ENCODE measurements at regions not wholly inside any gene's neighbourhood (a gene's known extent, or its start where the extent isn't known, plus 50 kb on each side); places are given as distances from the start of the nearest gene placed in this dataset.
A peak's percentile ranks its signal among the peaks of the same experiment; 100 is the strongest.

GRCh38 chr11:129694966-129695365, 120.7 kb upstream of the TMEM45B start:
- DNase-seq (no peak), ATAC-seq (no peak)
- H3K27ac Mint-ChIP-seq, result no peak overlapping the region
- POLR2A ChIA-PET, result no interaction called here
- H3K27me3 Mint-ChIP-seq (ENCODE audit: low read depth), result no peaks in the 10 kb centered on the region
- CTCF ChIA-PET, result interaction anchor here (0.8 to 1.8 kb wide), 20 partner anchors 8 to 582 kb away, joined by 3 to 13 read pairs (median 4); no protein-coding TSS in a partner anchor
- no peak overlapping the region for H3K4me3 Mint-ChIP-seq
- no peaks in the 10 kb centered on the region for H3K9me3 Mint-ChIP-seq (ENCODE audit: insufficient read depth)
- H3K4me1 Mint-ChIP-seq (ENCODE audit: low read depth), result peaks cover 7% of the 10 kb centered on the region
- no peaks in the 10 kb centered on the region for H3K36me3 Mint-ChIP-seq (ENCODE audit: low read depth)

- H3K27me3 Mint-ChIP-seq (ENCODE audit: low read depth), result no peaks in the 10 kb centered on the region
- peak overlapping the region; percentile 25 for H3K27ac Mint-ChIP-seq
These were observed 119.9 kb upstream of the TMEM45B start for GRCh38 chr11:129695571-129696308.

DNA sequence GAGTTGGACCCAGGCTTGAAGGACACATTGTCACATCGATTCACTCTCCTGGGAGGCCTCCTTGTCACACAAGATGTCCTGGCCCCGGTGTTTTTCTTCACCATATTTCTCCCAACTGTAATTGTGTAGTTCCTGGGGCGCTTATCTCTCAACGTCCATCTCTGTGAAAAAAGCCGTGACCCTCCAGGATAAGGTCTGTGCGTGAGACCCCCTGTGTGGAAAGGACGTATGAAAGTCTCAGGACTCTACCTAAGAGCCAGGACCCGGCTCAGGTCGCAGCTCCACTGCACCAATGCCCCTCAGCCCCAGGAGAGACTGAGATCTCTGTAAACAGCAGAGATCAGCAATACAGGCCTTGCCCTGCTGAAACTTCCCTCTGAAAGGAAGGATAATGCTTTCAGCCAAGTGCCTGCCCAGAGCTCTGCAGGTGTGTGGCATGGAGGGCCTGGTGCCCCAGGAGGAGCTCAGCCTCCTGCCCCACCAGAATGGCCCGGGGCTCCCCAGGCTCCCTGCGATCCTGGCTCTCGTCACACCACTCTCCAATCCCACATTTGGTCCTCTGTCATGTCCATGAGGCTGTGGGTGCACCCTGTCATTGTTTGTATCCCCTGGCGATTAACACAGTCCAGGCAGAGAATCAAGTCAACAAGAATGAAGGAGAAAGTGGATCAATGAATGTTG, 119.2 kb upstream of the TMEM45B start:
- DNase-seq (no peak), ATAC-seq (no peak)
- Mint-ChIP-seq H3K4me1 (ENCODE audit: low read depth) (peaks cover 7% of the 10 kb centered on the region), H3K36me3 (ENCODE audit: low read depth) (no peaks in the 10 kb centered on the region), H3K4me3 (no peak overlapping the region), H3K9me3 (ENCODE audit: insufficient read depth) (no peaks in the 10 kb centered on the region), H3K27me3 (ENCODE audit: low read depth) (no peaks in the 10 kb centered on the region), H3K27ac (no peak overlapping the region)
- ChIA-PET CTCF (interaction anchor here (1.1 to 1.6 kb wide), 7 partner anchors 9 to 584 kb away, joined by 3 to 13 read pairs (median 4); no protein-coding TSS in a partner anchor), POLR2A (no interaction called here)

More at GRCh38 chr11:129695571-129696308, 119.9 kb upstream of the TMEM45B start:
- H3K4me1 Mint-ChIP-seq (ENCODE audit: low read depth), result peaks cover 7% of the 10 kb centered on the region
- POLR2A ChIA-PET, result no interaction called here
- peak; percentile 93 for ATAC-seq
- peak; percentile 70 for DNase-seq
- peak overlapping the region; percentile 73 for H3K4me3 Mint-ChIP-seq
- H3K9me3 Mint-ChIP-seq (ENCODE audit: insufficient read depth), result no peaks in the 10 kb centered on the region
- no peaks in the 10 kb centered on the region for H3K36me3 Mint-ChIP-seq (ENCODE audit: low read depth)
- CTCF ChIA-PET, result interaction anchor here (0.7 to 1.8 kb wide), 21 partner anchors 8 to 583 kb away, joined by 3 to 13 read pairs (median 5); no protein-coding TSS in a partner anchor

GRCh38 chr11:129698212-129698611, 117.4 kb upstream of the TMEM45B start:
- H3K4me1 Mint-ChIP-seq (ENCODE audit: low read depth), result peaks cover 7% of the 10 kb centered on the region
- no peaks in the 10 kb centered on the region for H3K9me3 Mint-ChIP-seq (ENCODE audit: insufficient read depth)
- no peak overlapping the region for H3K4me3 Mint-ChIP-seq
- H3K36me3 Mint-ChIP-seq (ENCODE audit: low read depth), result no peaks in the 10 kb centered on the region
- H3K27ac Mint-ChIP-seq, result no peak overlapping the region
- ChIA-PET CTCF (no interaction called here), POLR2A (no interaction called here)
- no peaks in the 10 kb centered on the region for H3K27me3 Mint-ChIP-seq (ENCODE audit: low read depth)
- ATAC-seq (no peak), DNase-seq (no peak)

DNA sequence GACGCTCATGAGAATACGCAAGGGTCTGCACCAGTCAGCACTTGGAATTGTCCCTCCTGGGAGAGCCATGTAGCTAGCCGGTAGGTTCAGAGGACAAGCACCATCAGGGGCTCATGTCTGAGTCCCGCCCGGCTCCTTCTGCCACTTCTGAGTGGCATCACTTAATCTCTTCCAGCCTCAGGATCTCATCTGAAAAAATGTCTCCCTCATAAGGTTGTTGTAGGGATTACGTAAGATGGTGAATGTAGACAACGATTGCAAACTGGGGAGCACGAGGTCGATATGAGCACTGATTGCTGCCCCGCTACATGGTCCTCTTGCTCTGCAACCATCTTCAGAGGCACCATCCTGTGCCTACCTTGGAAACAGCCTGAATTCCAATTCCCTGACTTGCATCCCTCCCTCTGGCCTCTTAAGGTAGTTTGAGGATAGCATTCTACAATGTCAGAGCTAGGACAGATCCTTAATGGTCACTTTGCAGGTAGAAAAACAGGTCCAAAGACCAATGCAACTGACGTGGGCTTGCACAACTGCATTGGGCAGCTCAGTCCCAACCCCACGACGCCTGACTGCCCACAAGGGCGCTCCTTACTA, 115.8 kb upstream of the TMEM45B start:
- POLR2A ChIA-PET, result no interaction called here
- no peak for DNase-seq

DNA sequence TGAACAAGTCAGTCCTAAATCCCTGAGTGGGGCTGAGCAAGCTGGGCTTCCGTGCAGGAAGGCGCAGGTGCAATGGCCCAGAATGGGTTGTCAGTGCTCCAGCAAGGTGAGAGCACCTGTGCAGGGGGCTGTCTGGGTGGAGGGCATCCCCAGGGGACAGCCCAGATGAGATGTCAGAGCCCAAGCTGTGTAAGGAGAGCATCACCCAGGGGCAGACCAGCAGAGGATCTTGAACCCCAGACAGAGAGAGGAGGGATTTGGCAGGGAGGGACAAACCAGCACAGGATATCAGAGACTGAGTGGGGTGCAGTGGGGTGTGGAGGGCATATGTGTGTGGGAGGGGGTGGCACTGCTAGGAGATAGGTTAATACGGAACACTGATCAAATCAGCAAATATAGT, 114.9 kb upstream of the TMEM45B start:
- Mint-ChIP-seq H3K9me3 (ENCODE audit: insufficient read depth) (no peaks in the 10 kb centered on the region), H3K27ac (no peak overlapping the region), H3K4me3 (no peak overlapping the region), H3K4me1 (ENCODE audit: low read depth) (peaks cover 4% of the 10 kb centered on the region), H3K27me3 (ENCODE audit: low read depth) (no peaks in the 10 kb centered on the region), H3K36me3 (ENCODE audit: low read depth) (no peaks in the 10 kb centered on the region)
- no peak for ATAC-seq
- DNase-seq, result no peak
- ChIA-PET CTCF (no interaction called here), POLR2A (no interaction called here)

More for the DNA sequence above, 115.8 kb upstream of the TMEM45B start:
- no peak for ATAC-seq
- Mint-ChIP-seq H3K27me3 (ENCODE audit: low read depth) (no peaks in the 10 kb centered on the region), H3K4me3 (no peak overlapping the region), H3K4me1 (ENCODE audit: low read depth) (peaks cover 7% of the 10 kb centered on the region), H3K27ac (no peak overlapping the region), H3K36me3 (ENCODE audit: low read depth) (no peaks in the 10 kb centered on the region), H3K9me3 (ENCODE audit: insufficient read depth) (no peaks in the 10 kb centered on the region)
- CTCF ChIA-PET, result no interaction called here

GRCh38 chr11:129701706-129702105, 113.9 kb upstream of the TMEM45B start:
- ChIA-PET CTCF (no interaction called here), POLR2A (no interaction called here)
- Mint-ChIP-seq H3K4me1 (ENCODE audit: low read depth) (no peaks in the 10 kb centered on the region), H3K36me3 (ENCODE audit: low read depth) (no peaks in the 10 kb centered on the region), H3K27me3 (ENCODE audit: low read depth) (no peaks in the 10 kb centered on the region), H3K27ac (no peak overlapping the region), H3K9me3 (ENCODE audit: insufficient read depth) (no peaks in the 10 kb centered on the region), H3K4me3 (no peak overlapping the region)
- DNase-seq, result no peak
- no peak for ATAC-seq

DNA sequence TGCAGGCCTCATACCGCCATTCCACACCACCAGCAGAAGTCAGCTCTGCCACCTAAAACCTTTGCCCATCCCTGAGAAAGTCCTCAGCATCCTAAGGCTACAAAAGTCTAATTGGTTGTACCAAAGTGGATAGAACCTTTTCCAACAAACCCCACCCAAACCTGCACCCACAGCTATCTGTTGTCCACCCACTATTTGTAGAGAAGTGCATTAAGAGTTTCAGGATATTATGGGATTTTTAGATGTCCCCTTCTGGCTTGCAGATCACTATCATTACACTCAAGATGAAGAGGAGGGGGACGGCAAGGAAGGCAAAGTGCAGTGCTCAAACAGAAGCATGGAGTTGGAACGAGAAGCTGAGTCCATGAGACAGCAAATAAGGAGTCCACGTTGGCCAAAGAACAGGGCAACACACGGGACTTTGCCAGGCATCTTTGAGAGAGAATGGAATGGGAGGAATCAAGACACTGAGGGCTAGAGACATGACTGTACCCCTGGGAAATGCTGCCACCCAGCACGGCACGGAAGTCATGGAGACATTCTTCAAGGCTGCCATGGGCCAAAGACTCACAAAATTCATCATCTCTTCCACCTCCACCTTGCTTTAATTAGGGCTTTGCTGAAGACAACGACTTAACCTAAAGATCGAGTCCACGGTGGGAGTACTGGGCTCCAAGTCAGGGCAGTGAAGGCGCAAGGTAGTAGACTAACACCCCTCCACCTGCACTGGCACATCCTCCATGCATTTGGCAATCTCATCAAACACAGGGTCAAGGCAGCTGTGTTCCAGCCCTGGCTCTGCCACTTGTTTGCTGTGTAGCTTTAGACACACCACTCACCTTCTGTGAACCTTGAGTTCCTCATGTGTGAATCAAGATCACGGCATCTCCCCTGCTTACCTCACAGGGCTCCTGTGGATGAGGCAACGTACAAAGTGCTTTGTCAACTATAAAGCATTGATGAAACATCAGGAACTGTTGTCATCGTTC, 112.9 kb upstream of the TMEM45B start:
- Mint-ChIP-seq H3K9me3 (ENCODE audit: insufficient read depth) (no peaks in the 10 kb centered on the region), H3K36me3 (ENCODE audit: low read depth) (no peaks in the 10 kb centered on the region), H3K27me3 (ENCODE audit: low read depth) (no peaks in the 10 kb centered on the region), H3K4me3 (no peak overlapping the region), H3K27ac (no peak overlapping the region), H3K4me1 (ENCODE audit: low read depth) (no peaks in the 10 kb centered on the region)
- ChIA-PET POLR2A (no interaction called here), CTCF (no interaction called here)
- no peak for ATAC-seq
- no peak for DNase-seq

DNA sequence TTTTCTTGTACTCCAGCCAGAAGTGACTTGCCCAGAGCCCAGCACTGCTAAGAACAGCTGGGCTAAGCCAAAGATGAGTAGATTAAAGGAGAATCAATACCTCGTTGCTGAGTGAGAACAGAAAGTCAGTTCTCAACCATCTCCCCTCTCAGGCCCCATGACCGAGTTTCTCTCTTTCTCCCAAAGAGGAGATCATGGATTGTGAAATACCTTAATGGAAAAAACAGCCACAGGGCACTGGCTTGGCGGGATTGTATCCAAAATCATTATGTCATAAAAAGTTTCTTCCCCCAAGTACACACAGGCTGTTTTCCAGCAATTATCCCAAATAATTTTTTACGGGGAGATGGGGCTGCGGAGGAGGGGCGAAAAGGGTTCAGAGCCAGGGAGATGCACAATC, 111.8 kb upstream of the TMEM45B start:
- ChIA-PET POLR2A (no interaction called here), CTCF (interaction anchor here (1.4 kb wide), 1 partner anchor 8 kb away, joined by 3 read pairs; no protein-coding TSS in a partner anchor)
- DNase-seq, result no peak
- no peaks in the 10 kb centered on the region for H3K4me1 Mint-ChIP-seq (ENCODE audit: low read depth)
- H3K27ac Mint-ChIP-seq, result no peak overlapping the region
- no peaks in the 10 kb centered on the region for H3K36me3 Mint-ChIP-seq (ENCODE audit: low read depth)
- no peak for ATAC-seq
- no peak overlapping the region for H3K4me3 Mint-ChIP-seq
- no peaks in the 10 kb centered on the region for H3K27me3 Mint-ChIP-seq (ENCODE audit: low read depth)
- H3K9me3 Mint-ChIP-seq (ENCODE audit: insufficient read depth), result no peaks in the 10 kb centered on the region

DNA sequence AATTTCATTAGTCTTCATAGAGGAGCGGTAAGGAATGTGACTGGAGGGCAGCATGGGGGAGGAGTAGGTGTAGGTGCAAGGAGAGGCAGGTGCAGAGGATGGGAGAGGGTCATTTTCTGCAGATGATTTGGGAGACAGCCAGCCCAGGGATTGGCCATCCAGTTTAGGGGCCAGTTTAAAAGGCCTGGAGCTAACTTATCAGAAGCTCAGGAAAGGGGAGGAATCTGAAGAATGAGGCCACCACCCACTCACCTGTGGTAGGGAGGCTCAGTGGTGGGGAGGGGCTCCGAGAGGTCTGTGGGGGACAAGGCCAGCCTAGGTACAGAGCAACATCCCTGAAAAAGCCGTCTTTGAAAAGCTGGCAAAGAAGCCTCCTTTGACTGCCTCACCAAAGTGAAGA, 110.8 kb upstream of the TMEM45B start:
- Mint-ChIP-seq H3K9me3 (ENCODE audit: insufficient read depth) (no peaks in the 10 kb centered on the region), H3K4me1 (ENCODE audit: low read depth) (no peaks in the 10 kb centered on the region), H3K4me3 (no peak overlapping the region), H3K27me3 (ENCODE audit: low read depth) (no peaks in the 10 kb centered on the region), H3K36me3 (ENCODE audit: low read depth) (no peaks in the 10 kb centered on the region), H3K27ac (no peak overlapping the region)
- POLR2A ChIA-PET, result no interaction called here
- DNase-seq (no peak), ATAC-seq (no peak)
- CTCF ChIA-PET, result interaction anchor here (1.4 kb wide), 1 partner anchor 9 kb away, joined by 3 read pairs; no protein-coding TSS in a partner anchor

- no peaks in the 10 kb centered on the region for H3K27me3 Mint-ChIP-seq (ENCODE audit: low read depth)
- no peaks in the 10 kb centered on the region for H3K9me3 Mint-ChIP-seq (ENCODE audit: insufficient read depth)
- ATAC-seq (no peak), DNase-seq (no peak)
- H3K27ac Mint-ChIP-seq, result no peak overlapping the region
- ChIA-PET CTCF (interaction anchor here (1.4 kb wide), 1 partner anchor 10 kb away, joined by 3 read pairs; no protein-coding TSS in a partner anchor), POLR2A (no interaction called here)
- H3K36me3 Mint-ChIP-seq (ENCODE audit: low read depth), result no peaks in the 10 kb centered on the region
- H3K4me1 Mint-ChIP-seq (ENCODE audit: low read depth), result no peaks in the 10 kb centered on the region
- H3K4me3 Mint-ChIP-seq, result no peak overlapping the region
These were observed 110.3 kb upstream of the TMEM45B start for GRCh38 chr11:129705341-129705740.
